Central memory CD8-positive, alpha-beta T cell (primary cell): ENCODE measurements at regions not wholly inside any gene's neighbourhood (a gene's known extent, or its start where the extent isn't known, plus 50 kb on each side); places are given as distances from the start of the nearest gene placed in this dataset.

ENCODE experiments used
- ATAC-seq: fragments of 150-1000 bp; cut with Tn5 transposase; replicated peaks from 2 replicates; pipeline ENCODE4 v1.10.0; 2022; ENCODE audit warnings: mild to moderate bottlenecking, moderate FRiP score, moderate number of reproducible peaks; ENCODE audit not compliant: poor library complexity, severe bottlenecking; ENCODE audit errors: extremely low read depth
- DNase-seq, 2 donors: peaks; one replicate each; pipeline ENCODE4 v3.0.0; 2021; ENCODE audit warnings: low spot score in 2 of 2
- H3K27ac Mint-ChIP-seq: one replicate; pipeline ENCODE4 v1.8.0; 2022; ENCODE audit warnings: low read depth, mild to moderate bottlenecking, moderate library complexity, mixed read lengths
- H3K27me3 Mint-ChIP-seq: one replicate; pipeline ENCODE4 v1.8.0; 2022; ENCODE audit warnings: mixed read lengths
- H3K36me3 Mint-ChIP-seq: one replicate; pipeline ENCODE4 v1.8.0; 2022; ENCODE audit warnings: mild to moderate bottlenecking, moderate library complexity, mixed read lengths; ENCODE audit not compliant: insufficient read depth
- H3K4me1 Mint-ChIP-seq: one replicate; pipeline ENCODE4 v1.8.0; 2022; ENCODE audit warnings: mixed read lengths
- H3K4me3 Mint-ChIP-seq: one replicate; pipeline ENCODE4 v1.8.0; 2022; ENCODE audit warnings: mild to moderate bottlenecking, moderate library complexity, mixed read lengths
- H3K9me3 Mint-ChIP-seq: one replicate; pipeline ENCODE4 v1.8.0; 2022; ENCODE audit warnings: mixed read lengths

GRCh38 chr9:99340281-99340680, 118.2 kb downstream of the SEC61B start:
- Mint-ChIP-seq H3K27me3 (peaks cover 35% of the 10 kb centered on the region), H3K36me3 (no peaks in the 10 kb centered on the region), H3K4me3 (no peak overlapping the region), H3K4me1 (no peaks in the 10 kb centered on the region), H3K9me3 (no peaks in the 10 kb centered on the region), H3K27ac (no peak overlapping the region)
- DNase-seq (no peak), ATAC-seq (no peak)

- ATAC-seq (no peak), DNase-seq (no peak)
- Mint-ChIP-seq H3K36me3 (no peaks in the 10 kb centered on the region), H3K9me3 (no peaks in the 10 kb centered on the region), H3K27ac (no peak overlapping the region), H3K4me1 (no peaks in the 10 kb centered on the region), H3K27me3 (peaks cover 47% of the 10 kb centered on the region), H3K4me3 (no peak overlapping the region)
Observed at GRCh38 chr9:99341686-99342085, 119.6 kb downstream of the SEC61B start.

- Mint-ChIP-seq H3K9me3 (no peaks in the 10 kb centered on the region), H3K4me1 (no peaks in the 10 kb centered on the region), H3K27me3 (peaks cover 50% of the 10 kb centered on the region), H3K4me3 (no peak overlapping the region), H3K27ac (no peak overlapping the region), H3K36me3 (peaks cover 1% of the 10 kb centered on the region)
- no peak for ATAC-seq
- DNase-seq = no peak
Observed at GRCh38 chr9:99345451-99345850, 123.4 kb downstream of the SEC61B start.

GRCh38 chr9:99345942-99346341, 123.9 kb downstream of the SEC61B start:
- Mint-ChIP-seq H3K4me1 (no peaks in the 10 kb centered on the region), H3K36me3 (peaks cover 1% of the 10 kb centered on the region), H3K4me3 (no peak overlapping the region), H3K27ac (no peak overlapping the region), H3K27me3 (peaks cover 50% of the 10 kb centered on the region), H3K9me3 (no peaks in the 10 kb centered on the region)
- DNase-seq (no peak), ATAC-seq (no peak)

GRCh38 chr9:99347568-99347967, 125.5 kb downstream of the SEC61B start:
- no peaks in the 10 kb centered on the region for H3K4me1 Mint-ChIP-seq
- H3K9me3 Mint-ChIP-seq = no peaks in the 10 kb centered on the region
- peaks cover 38% of the 10 kb centered on the region for H3K27me3 Mint-ChIP-seq
- H3K36me3 Mint-ChIP-seq = peaks cover 1% of the 10 kb centered on the region
- no peak overlapping the region for H3K4me3 Mint-ChIP-seq
- DNase-seq (no peak), ATAC-seq (no peak)
- H3K27ac Mint-ChIP-seq = no peak overlapping the region

GRCh38 chr9:99348289-99348688, 126.2 kb downstream of the SEC61B start:
- Mint-ChIP-seq H3K4me3 (no peak overlapping the region), H3K36me3 (peaks cover 1% of the 10 kb centered on the region), H3K4me1 (no peaks in the 10 kb centered on the region), H3K9me3 (no peaks in the 10 kb centered on the region), H3K27me3 (peaks cover 38% of the 10 kb centered on the region), H3K27ac (no peak overlapping the region)
- DNase-seq (no peak), ATAC-seq (no peak)

- Mint-ChIP-seq H3K27ac (no peak overlapping the region), H3K36me3 (peaks cover 1% of the 10 kb centered on the region), H3K4me3 (no peak overlapping the region), H3K9me3 (no peaks in the 10 kb centered on the region), H3K4me1 (no peaks in the 10 kb centered on the region), H3K27me3 (peaks cover 26% of the 10 kb centered on the region)
- ATAC-seq (no peak), DNase-seq (no peak)
Observed at GRCh38 chr9:99349870-99350269, 127.8 kb downstream of the SEC61B start.

- no peak for DNase-seq
- H3K27me3 Mint-ChIP-seq = peaks cover 28% of the 10 kb centered on the region
- no peak overlapping the region for H3K4me3 Mint-ChIP-seq
- no peaks in the 10 kb centered on the region for H3K9me3 Mint-ChIP-seq
- H3K36me3 Mint-ChIP-seq = peaks cover 1% of the 10 kb centered on the region
- ATAC-seq = no peak
- H3K4me1 Mint-ChIP-seq = no peaks in the 10 kb centered on the region
- H3K27ac Mint-ChIP-seq = no peak overlapping the region
Observed at GRCh38 chr9:99350461-99350860, 128.4 kb downstream of the SEC61B start.

GRCh38 chr9:99351647-99352046, 129.6 kb downstream of the SEC61B start:
- Mint-ChIP-seq H3K4me1 (no peaks in the 10 kb centered on the region), H3K27me3 (peaks cover 29% of the 10 kb centered on the region), H3K27ac (no peak overlapping the region), H3K9me3 (no peaks in the 10 kb centered on the region), H3K36me3 (peaks cover 1% of the 10 kb centered on the region), H3K4me3 (no peak overlapping the region)
- DNase-seq = no peak
- ATAC-seq = no peak

GRCh38 chr9:99352826-99353225, 130.7 kb downstream of the SEC61B start:
- H3K9me3 Mint-ChIP-seq = no peaks in the 10 kb centered on the region
- ATAC-seq (no peak), DNase-seq (no peak)
- no peak overlapping the region for H3K27ac Mint-ChIP-seq
- no peaks in the 10 kb centered on the region for H3K36me3 Mint-ChIP-seq
- no peak overlapping the region for H3K4me3 Mint-ChIP-seq
- no peaks in the 10 kb centered on the region for H3K4me1 Mint-ChIP-seq
- H3K27me3 Mint-ChIP-seq = peaks cover 33% of the 10 kb centered on the region

- Mint-ChIP-seq H3K27me3 (peaks cover 38% of the 10 kb centered on the region), H3K36me3 (no peaks in the 10 kb centered on the region), H3K4me1 (no peaks in the 10 kb centered on the region), H3K27ac (no peak overlapping the region), H3K4me3 (no peak overlapping the region), H3K9me3 (no peaks in the 10 kb centered on the region)
- DNase-seq = no peak
- ATAC-seq = no peak
Observed at GRCh38 chr9:99353408-99353807, 131.3 kb downstream of the SEC61B start.

GRCh38 chr9:99354104-99354503, 132.0 kb downstream of the SEC61B start:
- Mint-ChIP-seq H3K36me3 (no peaks in the 10 kb centered on the region), H3K27me3 (peaks cover 45% of the 10 kb centered on the region), H3K27ac (no peak overlapping the region), H3K9me3 (no peaks in the 10 kb centered on the region), H3K4me3 (no peak overlapping the region), H3K4me1 (no peaks in the 10 kb centered on the region)
- DNase-seq (no peak), ATAC-seq (no peak)

- ATAC-seq (no peak), DNase-seq (no peak)
- Mint-ChIP-seq H3K4me3 (no peak overlapping the region), H3K4me1 (no peaks in the 10 kb centered on the region), H3K27ac (no peak overlapping the region), H3K9me3 (no peaks in the 10 kb centered on the region), H3K27me3 (peaks cover 57% of the 10 kb centered on the region), H3K36me3 (no peaks in the 10 kb centered on the region)
Observed at GRCh38 chr9:99356512-99356971, 134.5 kb downstream of the SEC61B start.

- H3K4me1 Mint-ChIP-seq = no peaks in the 10 kb centered on the region
- ATAC-seq (no peak), DNase-seq (no peak)
- no peaks in the 10 kb centered on the region for H3K36me3 Mint-ChIP-seq
- no peaks in the 10 kb centered on the region for H3K9me3 Mint-ChIP-seq
- H3K27ac Mint-ChIP-seq = no peak overlapping the region
- H3K4me3 Mint-ChIP-seq = no peak overlapping the region
- peaks cover 65% of the 10 kb centered on the region for H3K27me3 Mint-ChIP-seq
Observed at GRCh38 chr9:99357575-99357974, 135.5 kb downstream of the SEC61B start.
